ENCODE measurements at regions not wholly inside any gene's neighbourhood (a gene's known extent, or its start where the extent isn't known, plus 50 kb on each side); places are given as distances from the start of the nearest gene placed in this dataset.

GRCh38 chr3:168241156-168241555 lies 145.4 kb upstream of the GOLIM4 start:
- no peak overlapping the region for H3K27ac ChIP-seq (ENCODE audit: low read depth, low read length)
- no peak overlapping the region for H3K4me3 ChIP-seq (replicated peaks in 1 of 2; ENCODE audit: low read depth in 1 of 2, low read length in 2 of 2)
- H3K27me3 ChIP-seq (ENCODE audit: insufficient read depth, low read length) = peaks cover 54% of the 10 kb centered on the region
- DNase-seq (ENCODE audit: low read depth, low spot score) (no peak), ATAC-seq (no peak)
- H3K9ac ChIP-seq (ENCODE audit: low read length) = no peak overlapping the region
- H3K9me3 ChIP-seq (ENCODE audit: control insufficient read depth in 1 of 2, insufficient read depth in 1 of 2, low read depth in 1 of 2, low read length in 2 of 2) = no peaks in the 10 kb centered on the region
- RAD21 ChIA-PET (ENCODE audit: low non-redundant PET in 1 of 2, low total read pairs in 2 of 2, uncharacterized antibody in 2 of 2, unreplicated experiment in 2 of 2) = no interaction called here
- no peaks in the 10 kb centered on the region for H4K20me1 ChIP-seq (ENCODE audit: insufficient read depth)
- H3K4me2 ChIP-seq (ENCODE audit: low read length) = no peak overlapping the region
- no peak for TF ChIP-seq FOSL1 (IDR thresholded peaks at IDR 0.05; ENCODE audit: low read depth)
- TF ChIP-seq SRF (IDR thresholded peaks at IDR 0.05; ENCODE audit: low read depth) = no peak
- TF ChIP-seq ZNF274 (IDR thresholded peaks at IDR 0.05; ENCODE audit: low read depth, low read length) = no peak
- no peak for TF ChIP-seq ELF1 (IDR thresholded peaks at IDR 0.05; ENCODE audit: borderline replicate concordance, low read depth)
- TF ChIP-seq YY1 (IDR thresholded peaks at IDR 0.05; ENCODE audit: extremely low read depth, insufficient replicate concordance, low read depth, low read length) = no peak
- no peak for TF ChIP-seq EGR1 (IDR thresholded peaks at IDR 0.05; ENCODE audit: low read depth)
- no peak for TF ChIP-seq CBX3 (IDR thresholded peaks at IDR 0.05; ENCODE audit: low read depth)
- no peak for TF ChIP-seq EZH2 (IDR thresholded peaks at IDR 0.05)
- TF ChIP-seq SP1 (IDR thresholded peaks at IDR 0.05; ENCODE audit: low read depth) = no peak
- no peak for TF ChIP-seq ZBTB33 (IDR thresholded peaks at IDR 0.05; ENCODE audit: extremely low read depth, insufficient replicate concordance, low read length)
- TF ChIP-seq SIN3A (IDR thresholded peaks at IDR 0.05; ENCODE audit: low read depth) = no peak
- TF ChIP-seq RAD21 (IDR thresholded peaks at IDR 0.05; ENCODE audit: low read depth) = no peak
- no peak for TF ChIP-seq POLR2AphosphoS5 (IDR thresholded peaks at IDR 0.05; ENCODE audit: low read depth, low read length)
- TF ChIP-seq EZH2phosphoT487 (IDR thresholded peaks at IDR 0.05; ENCODE audit: borderline replicate concordance) = no peak
- TF ChIP-seq, protein P1, sequence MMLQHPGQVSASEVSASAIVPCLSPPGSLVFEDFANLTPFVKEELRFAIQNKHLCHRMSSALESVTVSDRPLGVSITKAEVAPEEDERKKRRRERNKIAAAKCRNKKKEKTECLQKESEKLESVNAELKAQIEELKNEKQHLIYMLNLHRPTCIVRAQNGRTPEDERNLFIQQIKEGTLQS (IDR thresholded peaks at IDR 0.05) = no peak
- no peak for TF ChIP-seq TCF7L2 (IDR thresholded peaks at IDR 0.05; ENCODE audit: borderline replicate concordance, extremely low read depth, insufficient read depth, insufficient read length)
- TF ChIP-seq, protein P2, sequence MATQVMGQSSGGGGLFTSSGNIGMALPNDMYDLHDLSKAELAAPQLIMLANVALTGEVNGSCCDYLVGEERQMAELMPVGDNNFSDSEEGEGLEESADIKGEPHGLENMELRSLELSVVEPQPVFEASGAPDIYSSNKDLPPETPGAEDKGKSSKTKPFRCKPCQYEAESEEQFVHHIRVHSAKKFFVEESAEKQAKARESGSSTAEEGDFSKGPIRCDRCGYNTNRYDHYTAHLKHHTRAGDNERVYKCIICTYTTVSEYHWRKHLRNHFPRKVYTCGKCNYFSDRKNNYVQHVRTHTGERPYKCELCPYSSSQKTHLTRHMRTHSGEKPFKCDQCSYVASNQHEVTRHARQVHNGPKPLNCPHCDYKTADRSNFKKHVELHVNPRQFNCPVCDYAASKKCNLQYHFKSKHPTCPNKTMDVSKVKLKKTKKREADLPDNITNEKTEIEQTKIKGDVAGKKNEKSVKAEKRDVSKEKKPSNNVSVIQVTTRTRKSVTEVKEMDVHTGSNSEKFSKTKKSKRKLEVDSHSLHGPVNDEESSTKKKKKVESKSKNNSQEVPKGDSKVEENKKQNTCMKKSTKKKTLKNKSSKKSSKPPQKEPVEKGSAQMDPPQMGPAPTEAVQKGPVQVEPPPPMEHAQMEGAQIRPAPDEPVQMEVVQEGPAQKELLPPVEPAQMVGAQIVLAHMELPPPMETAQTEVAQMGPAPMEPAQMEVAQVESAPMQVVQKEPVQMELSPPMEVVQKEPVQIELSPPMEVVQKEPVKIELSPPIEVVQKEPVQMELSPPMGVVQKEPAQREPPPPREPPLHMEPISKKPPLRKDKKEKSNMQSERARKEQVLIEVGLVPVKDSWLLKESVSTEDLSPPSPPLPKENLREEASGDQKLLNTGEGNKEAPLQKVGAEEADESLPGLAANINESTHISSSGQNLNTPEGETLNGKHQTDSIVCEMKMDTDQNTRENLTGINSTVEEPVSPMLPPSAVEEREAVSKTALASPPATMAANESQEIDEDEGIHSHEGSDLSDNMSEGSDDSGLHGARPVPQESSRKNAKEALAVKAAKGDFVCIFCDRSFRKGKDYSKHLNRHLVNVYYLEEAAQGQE (IDR thresholded peaks at IDR 0.05; ENCODE audit: low read depth) = no peak
- no peak for TF ChIP-seq POLR2A (IDR thresholded peaks at IDR 0.05; ENCODE audit: borderline replicate concordance, extremely low read depth, insufficient read depth, insufficient read length)
- TF ChIP-seq CEBPB (IDR thresholded peaks at IDR 0.05; ENCODE audit: low read depth) = no peak
- intact Hi-C loops (cut with micrococcal nuclease) = no loop called here
- H3K9me2 ChIP-seq (ENCODE audit: insufficient read depth) = no peaks in the 10 kb centered on the region
- H3K79me2 ChIP-seq (ENCODE audit: insufficient read depth, low read length) = no peaks in the 10 kb centered on the region
- no peaks in the 10 kb centered on the region for H3K36me3 ChIP-seq (ENCODE audit: control insufficient read depth in 1 of 2, insufficient read depth in 2 of 2, low read length in 2 of 2)
- H3K4me1 ChIP-seq (ENCODE audit: control insufficient read depth in 1 of 2, insufficient read depth in 2 of 2, low read length in 2 of 2) = no peaks in the 10 kb centered on the region
- POLR2A ChIA-PET = no interaction called here
- no peak overlapping the region for H2AFZ ChIP-seq (ENCODE audit: low read depth, low read length, poor library complexity, severe bottlenecking)
- no TSS peak for BruUV-seq (replicated peaks)
- CTCF ChIA-PET = no interaction called here
